H1 (cell line): ENCODE measurements at regions not wholly inside any gene's neighbourhood (a gene's known extent, or its start where the extent isn't known, plus 50 kb on each side); places are given as distances from the start of the nearest gene placed in this dataset.
A peak's percentile ranks its signal among the peaks of the same experiment; 100 is the strongest.

Experiments
- CTCF ChIA-PET: fragments of 300-600 bp; sonication (Branson Sonifier 250); formaldehyde crosslinking; loops from one replicate; lab custom pipeline; 2021; ENCODE audit not compliant: partially characterized antibody; lab: Charles Lee
- POLR2A ChIA-PET: fragments of 300-600 bp; sonication (Branson Sonifier 250); formaldehyde crosslinking; loops from one replicate; lab custom pipeline; 2021; ENCODE audit warnings: inconsistent platforms; ENCODE audit not compliant: partially characterized antibody; lab: Charles Lee
- DNase-seq, 2 experiments: peaks; one replicate each; pipeline versions ENCODE4 v3.0.0 to v3.0.0-alpha.2; 2010 to 2022; ENCODE audit warnings: low spot score in 2 of 2, low read depth in 1 of 2, mixed read lengths in 1 of 2
- FAIRE-seq: peaks from 2 replicates; lab custom pipeline; 2011; peaks lifted over from hg19 to GRCh38; lab: Jason Lieb, UNC
- H2AFZ ChIP-seq: 2 replicates; pipeline ENCODE4 v1.8.1; 2012; ENCODE audit warnings: low read length, inconsistent platforms
- H2AK5ac ChIP-seq: 2 replicates; pipeline ENCODE4 v1.6.1; 2013; ENCODE audit warnings: low read depth, low read length
- H2BK120ac ChIP-seq: replicated peaks from 2 replicates; pipeline ENCODE3; 2013; ENCODE audit warnings: low read depth, low read length, inconsistent platforms
- H2BK12ac ChIP-seq: 2 replicates; pipeline ENCODE4 v1.6.1; 2013; ENCODE audit warnings: low read depth, low read length
- H2BK15ac ChIP-seq: 2 replicates; pipeline ENCODE4 v1.6.1; 2013; ENCODE audit warnings: low read length
- H2BK20ac ChIP-seq: 2 replicates; pipeline ENCODE4 v1.6.1; 2013; ENCODE audit warnings: low read length
- H2BK5ac ChIP-seq: 2 replicates; pipeline ENCODE4 v1.6.1; 2013; ENCODE audit warnings: low read depth, low read length
- H3K14ac ChIP-seq: 2 replicates; pipeline ENCODE4 v1.6.1; 2013; ENCODE audit warnings: inconsistent platforms; ENCODE audit not compliant: insufficient read length
- H3K18ac ChIP-seq: 2 replicates; pipeline ENCODE4 v1.6.1; 2013; ENCODE audit warnings: low read length; ENCODE audit errors: extremely low read depth
- H3K23ac ChIP-seq: 2 replicates; pipeline ENCODE4 v1.6.1; 2013; ENCODE audit warnings: inconsistent platforms; ENCODE audit not compliant: insufficient read length
- H3K23me2 ChIP-seq: 2 replicates; pipeline ENCODE4 v1.6.1; 2013; ENCODE audit warnings: low read depth, low read length
- H3K27ac ChIP-seq: 2 replicates; pipeline ENCODE4 v1.6.1; 2011; ENCODE audit warnings: low read depth, low read length, inconsistent platforms
- H3K27me3 ChIP-seq, 4 experiments: replicated peaks in 1 of 4; 1 replicate in 1 of 4; 2 replicates in 3 of 4; pipeline versions ENCODE4 v1.6.1 to v1.8.1; 2011 to 2013; ENCODE audit warnings: low read length in 3 of 4, mild to moderate bottlenecking in 3 of 4, inconsistent platforms in 2 of 4, mixed read lengths in 2 of 4, moderate library complexity in 1 of 4; ENCODE audit not compliant: control insufficient read depth in 3 of 4, insufficient read depth in 3 of 4; ENCODE audit errors: extremely low read depth in 1 of 4
- H3K36me3 ChIP-seq, 4 experiments: 2 replicates each; pipeline versions ENCODE4 v1.6.1 to v1.8.1; 2011 to 2013; ENCODE audit warnings: mild to moderate bottlenecking in 4 of 4, low read length in 3 of 4, moderate library complexity in 2 of 4, control low read depth in 1 of 4, inconsistent platforms in 1 of 4; ENCODE audit not compliant: insufficient read depth in 4 of 4, control insufficient read depth in 2 of 4
- H3K4ac ChIP-seq: replicated peaks from 2 replicates; pipeline ENCODE3; 2013; ENCODE audit warnings: low read length, low read depth, mixed read lengths, inconsistent platforms; ENCODE audit not compliant: insufficient read length
- H3K4me1 ChIP-seq, 4 experiments: replicated peaks in 1 of 4; 1 replicate in 1 of 4; 2 replicates in 3 of 4; pipeline versions ENCODE4 v1.6.1 to v1.8.1; 2011 to 2013; ENCODE audit warnings: low read length in 3 of 4, inconsistent platforms in 2 of 4, mixed read lengths in 1 of 4; ENCODE audit not compliant: insufficient read depth in 4 of 4, control insufficient read depth in 3 of 4
- H3K4me2 ChIP-seq, 2 experiments: 2 replicates each; pipeline versions ENCODE4 v1.6.1 to v1.8.1; 2011 to 2013; ENCODE audit warnings: low read depth in 2 of 2, low read length in 2 of 2, control low read depth in 1 of 2, inconsistent platforms in 1 of 2, mild to moderate bottlenecking in 1 of 2; ENCODE audit not compliant: insufficient read depth in 1 of 2
- H3K4me3 ChIP-seq, 4 experiments: fragments of 200-600, 300-600 bp in 1 of 4; sonication (generic), shearing (Covaris generic), sonication (Bioruptor Twin) in 1 of 4; 2 replicates each; pipeline versions ENCODE4 v1.5.1 to v1.8.1; 2011 to 2016; ENCODE audit warnings: low read length in 4 of 4, low read depth in 3 of 4, control low read depth in 2 of 4, inconsistent platforms in 2 of 4, mild to moderate bottlenecking in 2 of 4, mixed read lengths in 1 of 4, moderate library complexity in 1 of 4; ENCODE audit not compliant: insufficient read depth in 2 of 4; ENCODE audit errors: extremely low read depth in 1 of 4
- H3K56ac ChIP-seq: replicated peaks from 2 replicates; pipeline ENCODE3; 2013; ENCODE audit warnings: low read depth, mild to moderate bottlenecking, mixed read lengths, low read length, inconsistent platforms; ENCODE audit not compliant: insufficient read length
- H3K79me1 ChIP-seq: 2 replicates; pipeline ENCODE4 v1.6.1; 2013; ENCODE audit warnings: low read depth, low read length, control low read depth
- H3K79me2 ChIP-seq, 2 experiments: 2 replicates each; pipeline versions ENCODE4 v1.6.1 to v1.8.1; 2012 to 2013; ENCODE audit warnings: low read length in 2 of 2, mild to moderate bottlenecking in 2 of 2, inconsistent platforms in 1 of 2; ENCODE audit not compliant: insufficient read depth in 2 of 2, control insufficient read depth in 1 of 2
- H3K9ac ChIP-seq, 4 experiments: replicated peaks in 1 of 4; 1 replicate in 1 of 4; 2 replicates in 3 of 4; pipeline versions ENCODE4 v1.6.1 to v1.8.1; 2011 to 2013; ENCODE audit warnings: low read depth in 3 of 4, low read length in 3 of 4, control low read depth in 2 of 4, mild to moderate bottlenecking in 2 of 4, moderate library complexity in 2 of 4, inconsistent platforms in 1 of 4; ENCODE audit errors: extremely low read depth in 1 of 4
- H3K9me3 ChIP-seq, 2 experiments: 2 replicates each; pipeline versions ENCODE4 v1.6.1 to v1.8.1; 2012 to 2013; ENCODE audit warnings: mild to moderate bottlenecking in 2 of 2, moderate library complexity in 2 of 2, control low read depth in 1 of 2, inconsistent platforms in 1 of 2, low read depth in 1 of 2, low read length in 1 of 2, mixed read lengths in 1 of 2; ENCODE audit not compliant: insufficient read depth in 2 of 2
- H4K20me1 ChIP-seq, 2 experiments: replicated peaks in 1 of 2; 2 replicates each; pipeline versions ENCODE3 to v1.8.1; 2011 to 2013; ENCODE audit warnings: inconsistent platforms in 2 of 2, low read length in 2 of 2, mild to moderate bottlenecking in 1 of 2; ENCODE audit not compliant: insufficient read depth in 2 of 2, control insufficient read depth in 1 of 2
- H4K5ac ChIP-seq: 2 replicates; pipeline ENCODE4 v1.6.1; 2013; ENCODE audit warnings: low read length, low read depth, mixed read lengths, inconsistent platforms; ENCODE audit not compliant: insufficient read length
- H4K8ac ChIP-seq: 2 replicates; pipeline ENCODE4 v1.8.0; 2013; ENCODE audit warnings: mild to moderate bottlenecking, moderate library complexity, low read length, inconsistent platforms; ENCODE audit not compliant: insufficient read depth; ENCODE audit errors: extremely low read depth
- H4K91ac ChIP-seq: replicated peaks from 2 replicates; pipeline ENCODE3; 2013; ENCODE audit warnings: low read length, mixed read lengths, inconsistent platforms; ENCODE audit not compliant: insufficient read length
- BRCA1 ChIP-seq: IDR thresholded peaks from 2 replicates; pipeline ENCODE4 v1.6.1; 2012; ENCODE audit warnings: low read depth, low read length, improper control_type of control experiment
- CREB1 ChIP-seq: IDR thresholded peaks from 2 replicates; pipeline ENCODE4 v1.6.1; 2012; ENCODE audit warnings: inconsistent platforms
- FOSL1 ChIP-seq: IDR thresholded peaks from 2 replicates; pipeline ENCODE4 v1.6.1; 2011; ENCODE audit warnings: mild to moderate bottlenecking, low read depth, low read length, moderate library complexity; ENCODE audit not compliant: insufficient read depth
- GTF2F1 ChIP-seq: IDR thresholded peaks from 2 replicates; pipeline ENCODE4 v1.6.1; 2012; ENCODE audit warnings: low read depth, low read length, improper control_type of control experiment, borderline replicate concordance
- MAFK ChIP-seq: IDR thresholded peaks from 2 replicates; pipeline ENCODE4 v1.6.1; 2012; ENCODE audit warnings: low read depth, mild to moderate bottlenecking, improper control_type of control experiment, low read length
- SP2 ChIP-seq: IDR thresholded peaks from 2 replicates; pipeline ENCODE4 v1.6.1; 2012; ENCODE audit warnings: mild to moderate bottlenecking, low read length, inconsistent platforms
- WGBS, 2 experiments: shearing (Covaris generic) in 1 of 2; methylation state at CpG; one replicate each; pipeline versions ENCODE4 v1.1.6 to v1.1.7; 2013 to 2015; ENCODE audit warnings: low lambda C conversion rate in 2 of 2, mixed read lengths in 2 of 2, inconsistent platforms in 1 of 2, low coverage in 1 of 2, missing lambda C conversion rate in 1 of 2; ENCODE audit not compliant: insufficient replicate concordance in 2 of 2, insufficient coverage in 1 of 2, insufficient read length in 1 of 2; ENCODE audit errors: extremely low coverage in 1 of 2, missing lambda C conversion rate in 1 of 2; 5-methylcytosine and 5-hydroxymethylcytosine counted together

GRCh38 chr16:60259956-60260355, 1525.8 kb upstream of the GOT2 start:
- no peak for DNase-seq
- no peak overlapping the region for H4K5ac ChIP-seq
- no peak overlapping the region for H3K27ac ChIP-seq
- CTCF ChIA-PET = no interaction called here
- 92% methylated on average over 2 of the region's 2 CpGs; no CpG with 5 or more reads in 1 of the 2 experiments for WGBS, 2 experiments
- no peak overlapping the region for H4K91ac ChIP-seq
- H3K4me2 ChIP-seq = no peak overlapping the region
- H2BK5ac ChIP-seq = no peak overlapping the region
- H2BK12ac ChIP-seq = no peak overlapping the region
- no peaks in the 10 kb centered on the region for H3K79me1 ChIP-seq
- no peak overlapping the region for H2BK20ac ChIP-seq
- H4K20me1 ChIP-seq = no peaks in the 10 kb centered on the region
- H3K4me3 ChIP-seq = no peak overlapping the region
- POLR2A ChIA-PET = no interaction called here
- H3K4me1 ChIP-seq = no peaks in the 10 kb centered on the region
- no peak overlapping the region for H2BK120ac ChIP-seq
- no peaks in the 10 kb centered on the region for H3K27me3 ChIP-seq
- H3K23me2 ChIP-seq = no peaks in the 10 kb centered on the region
- no peak overlapping the region for H3K56ac ChIP-seq
- no peak overlapping the region for H2BK15ac ChIP-seq
- H3K79me2 ChIP-seq = no peaks in the 10 kb centered on the region
- H4K8ac ChIP-seq = no peak overlapping the region
- H2AK5ac ChIP-seq = no peak overlapping the region
- no peak overlapping the region for H2AFZ ChIP-seq
- H3K4ac ChIP-seq = no peak overlapping the region
- H3K23ac ChIP-seq = no peak overlapping the region
- H3K36me3 ChIP-seq = no peaks in the 10 kb centered on the region
- no peak for FAIRE-seq
- H3K18ac ChIP-seq = no peak overlapping the region
- no peak overlapping the region for H3K9ac ChIP-seq
- H3K9me3 ChIP-seq = no peaks in the 10 kb centered on the region
- H3K14ac ChIP-seq = no peak overlapping the region
- no peak for TF ChIP-seq SP2
- no peak for TF ChIP-seq FOSL1
- TF ChIP-seq MAFK = peak; percentile 29; the same call in 1 of the 2 replicates
- TF ChIP-seq GTF2F1 = no peak
- TF ChIP-seq CREB1 = no peak
- TF ChIP-seq BRCA1 = no peak
